Skin of body (tissue), 1 donor: ENCODE measurements at regions not wholly inside any gene's neighbourhood (a gene's known extent, or its start where the extent isn't known, plus 50 kb on each side); places are given as distances from the start of the nearest gene placed in this dataset.
A peak's percentile ranks its signal among the peaks of the same experiment; 100 is the strongest.
"Not testable (repeated sequence)": the region's sequence is repeated elsewhere in the genome, so short reads cannot be mapped to it uniquely, and the experiment has no call there.

ENCODE experiments used
- DNase-seq: peaks from one replicate; lab custom pipeline; 2025; lab: John Stamatoyannopoulos, UW

- DNase-seq = no peak
Observed at GRCh38 chr3:8128686-8129085, 372.9 kb upstream of the LMCD1 start.

GRCh38 chr3:8136553-8136952, 365.1 kb upstream of the LMCD1 start:
- no peak for DNase-seq

GRCh38 chr3:8143186-8143585, 358.4 kb upstream of the LMCD1 start:
- DNase-seq = peak; percentile 23

GRCh38 chr3:8145661-8146060, 356.0 kb upstream of the LMCD1 start:
- DNase-seq = no peak

- peak; percentile 9 for DNase-seq
Observed at GRCh38 chr3:8147711-8148110, 353.9 kb upstream of the LMCD1 start.

GRCh38 chr3:8152821-8153418, 348.7 kb upstream of the LMCD1 start:
- DNase-seq = no peak

GRCh38 chr3:8153800-8154199, 347.8 kb upstream of the LMCD1 start:
- no peak for DNase-seq

GRCh38 chr3:8154617-8155016, 347.0 kb upstream of the LMCD1 start:
- DNase-seq = no peak

- no peak for DNase-seq
Observed at GRCh38 chr3:8156138-8156537, 345.5 kb upstream of the LMCD1 start.

- no peak for DNase-seq
Observed at GRCh38 chr3:8156831-8157230, 344.8 kb upstream of the LMCD1 start.

GRCh38 chr3:8157640-8158039, 344.0 kb upstream of the LMCD1 start:
- DNase-seq = no peak

GRCh38 chr3:8164145-8164544, 337.5 kb upstream of the LMCD1 start:
- no peak for DNase-seq

GRCh38 chr3:8166014-8166413, 335.6 kb upstream of the LMCD1 start:
- DNase-seq = no peak

- no peak for DNase-seq
Observed at GRCh38 chr3:8170971-8171508, 330.6 kb upstream of the LMCD1 start.

- no peak for DNase-seq
Observed at GRCh38 chr3:8173892-8174291, 327.7 kb upstream of the LMCD1 start.

GRCh38 chr3:8176759-8177483, 324.7 kb upstream of the LMCD1 start:
- DNase-seq = not testable (repeated sequence)

- not testable (repeated sequence) for DNase-seq
Observed at GRCh38 chr3:8178516-8178915, 323.1 kb upstream of the LMCD1 start.

- DNase-seq = no peak
Observed at GRCh38 chr3:8182904-8183303, 318.7 kb upstream of the LMCD1 start.

GRCh38 chr3:8183627-8184026, 318.0 kb upstream of the LMCD1 start:
- no peak for DNase-seq

GRCh38 chr3:8186213-8186612, 315.4 kb upstream of the LMCD1 start:
- no peak for DNase-seq

- no peak for DNase-seq
Observed at GRCh38 chr3:8187996-8188395, 313.6 kb upstream of the LMCD1 start.

- DNase-seq = no peak
Observed at GRCh38 chr3:8189051-8189450, 312.6 kb upstream of the LMCD1 start.

- no peak for DNase-seq
Observed at GRCh38 chr3:8191406-8191805, 310.2 kb upstream of the LMCD1 start.
